Uterus (tissue), 2 donors: ENCODE measurements at regions not wholly inside any gene's neighbourhood (a gene's known extent, or its start where the extent isn't known, plus 50 kb on each side); places are given as distances from the start of the nearest gene placed in this dataset.

ENCODE experiments used
- POLR2A ChIP-seq, 2 donors: fragments of 450-650 bp; IDR thresholded peaks; one replicate each; pipeline ENCODE4 v1.6.1; 2016; ENCODE audit warnings: antibody characterized with exemption in 2 of 2, mild to moderate bottlenecking in 1 of 2, moderate library complexity in 1 of 2
- TF ChIP-seq, protein P1 (sequence below), 4 experiments: fragments of 200-600 bp in 2 of 4; fragments of 450-650 bp in 2 of 4; sonication (generic) in 2 of 4; IDR thresholded peaks; one replicate each; pipeline ENCODE4 v1.5.1; 2016 to 2019; ENCODE audit warnings: antibody characterized with exemption in 4 of 4, mild to moderate bottlenecking in 2 of 4, moderate library complexity in 1 of 4

DNA sequence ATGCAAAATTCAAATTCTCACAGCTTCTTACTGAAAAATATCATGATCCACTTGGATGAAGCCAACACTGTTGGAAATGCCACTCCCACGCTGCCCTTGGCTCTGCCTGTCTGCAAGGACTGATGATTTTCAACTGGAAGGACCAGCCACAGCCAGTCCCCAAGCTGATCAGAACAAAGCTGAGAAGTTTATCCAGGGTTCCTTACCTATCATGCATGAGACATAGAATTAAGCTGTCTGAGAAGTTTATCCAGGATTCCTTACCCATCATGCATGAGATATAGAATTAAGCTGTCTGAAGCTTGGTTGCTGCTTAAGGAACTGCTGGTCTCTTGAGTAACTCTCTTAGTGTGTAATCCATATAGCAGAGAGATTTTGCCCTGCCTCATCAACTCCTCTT lies 159.8 kb upstream of the TMEM260 start:
- TF ChIP-seq, protein P1, sequence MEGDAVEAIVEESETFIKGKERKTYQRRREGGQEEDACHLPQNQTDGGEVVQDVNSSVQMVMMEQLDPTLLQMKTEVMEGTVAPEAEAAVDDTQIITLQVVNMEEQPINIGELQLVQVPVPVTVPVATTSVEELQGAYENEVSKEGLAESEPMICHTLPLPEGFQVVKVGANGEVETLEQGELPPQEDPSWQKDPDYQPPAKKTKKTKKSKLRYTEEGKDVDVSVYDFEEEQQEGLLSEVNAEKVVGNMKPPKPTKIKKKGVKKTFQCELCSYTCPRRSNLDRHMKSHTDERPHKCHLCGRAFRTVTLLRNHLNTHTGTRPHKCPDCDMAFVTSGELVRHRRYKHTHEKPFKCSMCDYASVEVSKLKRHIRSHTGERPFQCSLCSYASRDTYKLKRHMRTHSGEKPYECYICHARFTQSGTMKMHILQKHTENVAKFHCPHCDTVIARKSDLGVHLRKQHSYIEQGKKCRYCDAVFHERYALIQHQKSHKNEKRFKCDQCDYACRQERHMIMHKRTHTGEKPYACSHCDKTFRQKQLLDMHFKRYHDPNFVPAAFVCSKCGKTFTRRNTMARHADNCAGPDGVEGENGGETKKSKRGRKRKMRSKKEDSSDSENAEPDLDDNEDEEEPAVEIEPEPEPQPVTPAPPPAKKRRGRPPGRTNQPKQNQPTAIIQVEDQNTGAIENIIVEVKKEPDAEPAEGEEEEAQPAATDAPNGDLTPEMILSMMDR (IDR thresholded peaks at IDR 0.05), result no peak
- no peak for TF ChIP-seq POLR2A (IDR thresholded peaks at IDR 0.05)
